HG02623 (cell line): ENCODE measurements at regions not wholly inside any gene's neighbourhood (a gene's known extent, or its start where the extent isn't known, plus 50 kb on each side); places are given as distances from the start of the nearest gene placed in this dataset.

Source experiments
- ATAC-seq: cut with Tn5 transposase; IDR thresholded peaks from one replicate; pipeline ENCODE4 v1.9.1; 2021; ENCODE audit warnings: moderate library complexity; ENCODE audit not compliant: unreplicated experiment

GRCh38 chr16:74100395-74101326, 196.0 kb upstream of the PSMD7 start:
- ATAC-seq = no peak

DNA sequence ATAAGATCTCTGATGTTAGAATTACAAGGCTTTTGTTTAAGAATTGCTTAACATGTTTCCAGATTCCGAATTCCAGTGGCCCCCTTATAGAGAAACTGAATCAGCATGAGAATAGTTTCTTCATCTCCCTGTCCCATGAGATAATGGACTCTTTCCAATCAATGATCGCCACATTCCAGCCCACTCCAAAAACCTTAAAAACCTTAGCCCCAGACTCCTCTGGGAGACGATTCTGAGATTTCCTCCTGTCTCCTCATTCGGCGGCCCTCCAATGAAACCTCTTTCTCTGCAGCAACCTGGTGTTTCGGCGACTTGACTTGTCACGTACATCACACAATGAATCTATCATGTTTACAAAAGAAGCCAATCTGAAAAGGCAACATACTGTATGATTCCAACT, 197.1 kb upstream of the PSMD7 start:
- ATAC-seq = no peak

- ATAC-seq = no peak
Measured at GRCh38 chr16:74094962-74095361, 201.7 kb upstream of the PSMD7 start.

GRCh38 chr16:74094514-74094913, 202.1 kb upstream of the PSMD7 start:
- ATAC-seq = no peak

GRCh38 chr16:74092336-74092735, 204.3 kb upstream of the PSMD7 start:
- ATAC-seq = no peak

DNA sequence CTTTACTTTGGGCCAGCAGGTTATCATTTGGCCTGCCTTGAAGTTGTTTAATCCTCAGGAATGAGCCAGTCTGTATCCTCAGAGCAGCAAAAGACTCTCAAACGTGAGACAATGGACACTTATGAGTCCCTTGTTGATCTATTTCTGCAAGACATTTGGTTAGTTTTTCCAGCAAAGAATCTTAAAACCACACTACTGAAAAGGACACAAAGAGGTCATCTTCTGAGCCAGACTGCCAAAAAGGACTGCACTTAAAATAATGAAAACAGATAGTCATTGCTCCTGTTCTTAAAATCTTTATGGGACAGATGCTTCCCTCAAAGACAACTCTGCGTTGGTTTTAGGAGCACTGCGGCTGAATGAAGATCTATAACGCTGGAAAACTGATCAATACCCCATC, 205.7 kb upstream of the PSMD7 start:
- no peak for ATAC-seq

GRCh38 chr16:74083541-74083940, 213.1 kb upstream of the PSMD7 start:
- no peak for ATAC-seq

DNA sequence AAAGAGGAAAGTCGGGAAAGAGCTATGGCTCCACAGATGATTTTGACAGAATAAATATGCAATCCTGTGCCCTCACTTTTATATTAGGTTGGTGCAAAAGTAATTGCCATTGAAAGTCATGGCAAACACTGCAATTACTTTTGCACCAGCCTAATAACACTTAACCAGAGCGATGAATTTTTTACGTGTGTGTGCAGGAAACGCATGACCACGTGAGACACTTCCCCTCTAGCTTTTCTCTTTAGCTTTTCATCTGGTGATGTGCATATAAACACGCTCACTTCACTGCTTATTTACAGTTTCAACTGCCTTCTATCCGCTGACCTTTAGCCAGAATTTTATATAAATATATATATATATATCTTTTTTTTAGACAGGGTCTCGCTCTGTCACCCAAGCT, 216.3 kb upstream of the PSMD7 start:
- no peak for ATAC-seq

- no peak for ATAC-seq
Measured at GRCh38 chr16:74079232-74079586, 217.4 kb upstream of the PSMD7 start.

GRCh38 chr16:74078511-74079231, 217.9 kb upstream of the PSMD7 start:
- ATAC-seq = no peak

- ATAC-seq = no peak
Measured at GRCh38 chr16:74076568-74076967, 220.0 kb upstream of the PSMD7 start.

GRCh38 chr16:74075393-74075792, 221.2 kb upstream of the PSMD7 start:
- ATAC-seq = no peak

GRCh38 chr16:74073456-74073855, 223.2 kb upstream of the PSMD7 start:
- no peak for ATAC-seq

GRCh38 chr16:74071996-74072535, 224.5 kb upstream of the PSMD7 start:
- ATAC-seq = no peak

- ATAC-seq = no peak
Measured at GRCh38 chr16:74070237-74070636, 226.4 kb upstream of the PSMD7 start.

- ATAC-seq = no peak
Measured at GRCh38 chr16:74064120-74064735, 232.4 kb upstream of the PSMD7 start.

DNA sequence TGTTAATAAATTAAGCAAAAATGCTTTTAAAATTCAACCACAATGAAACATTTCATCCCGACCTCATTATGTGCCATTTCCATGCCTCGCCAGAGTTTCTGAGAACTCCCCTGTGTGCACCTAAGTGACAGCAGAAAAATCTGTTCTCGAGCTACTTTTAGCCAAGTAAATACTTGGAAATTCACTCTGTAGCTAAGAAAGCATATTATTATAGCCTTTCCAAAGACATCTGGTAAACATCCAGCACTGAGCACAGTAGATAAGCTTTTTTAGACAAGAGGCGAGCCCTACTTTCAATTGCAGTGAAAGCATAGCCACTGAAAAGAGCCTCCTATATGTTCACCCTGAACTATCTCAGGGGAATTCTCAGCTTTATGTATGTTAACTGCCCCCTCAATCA, 242.8 kb upstream of the PSMD7 start:
- ATAC-seq = no peak

DNA sequence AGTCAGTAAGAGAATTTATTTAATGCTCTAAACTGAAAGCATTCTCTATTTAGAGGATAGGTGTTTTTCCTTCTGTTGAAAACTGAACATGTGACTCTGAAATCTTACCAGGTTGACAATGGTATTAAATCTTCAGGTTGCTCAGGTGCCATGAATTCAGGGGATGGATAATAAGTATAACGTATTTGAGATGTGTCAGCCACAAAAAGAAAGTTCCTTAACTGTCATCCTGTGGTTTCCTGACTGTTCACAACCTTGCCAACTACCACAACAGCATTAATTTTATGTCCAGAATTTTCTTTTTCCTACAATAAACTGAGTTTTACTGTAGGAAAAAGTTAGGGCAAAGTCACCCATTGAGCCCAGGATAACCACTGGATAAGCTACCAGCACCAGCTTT, 243.3 kb upstream of the PSMD7 start:
- no peak for ATAC-seq

- no peak for ATAC-seq
Measured at GRCh38 chr16:74052016-74052415, 244.6 kb upstream of the PSMD7 start.

DNA sequence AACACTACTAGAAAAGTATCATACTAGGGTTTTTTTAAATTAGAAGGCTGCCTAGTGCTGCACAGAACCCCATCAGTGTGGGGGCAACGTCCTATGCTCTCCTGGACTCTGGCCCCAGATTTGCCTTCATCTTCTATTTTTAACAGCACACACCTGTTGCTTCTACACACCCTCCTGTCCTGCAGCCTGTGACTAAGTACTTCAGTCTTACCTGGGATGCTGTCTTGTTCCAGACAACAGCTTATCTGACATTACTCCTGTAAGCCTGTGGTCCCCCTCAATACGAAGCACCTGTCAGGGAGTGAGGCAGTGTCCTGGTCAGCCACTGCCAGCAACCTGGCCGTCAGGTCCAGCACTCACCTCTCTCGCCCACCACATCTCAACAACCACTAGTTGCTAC, 247.6 kb upstream of the PSMD7 start:
- ATAC-seq = no peak

GRCh38 chr16:74046524-74046923, 250.1 kb upstream of the PSMD7 start:
- ATAC-seq = no peak

DNA sequence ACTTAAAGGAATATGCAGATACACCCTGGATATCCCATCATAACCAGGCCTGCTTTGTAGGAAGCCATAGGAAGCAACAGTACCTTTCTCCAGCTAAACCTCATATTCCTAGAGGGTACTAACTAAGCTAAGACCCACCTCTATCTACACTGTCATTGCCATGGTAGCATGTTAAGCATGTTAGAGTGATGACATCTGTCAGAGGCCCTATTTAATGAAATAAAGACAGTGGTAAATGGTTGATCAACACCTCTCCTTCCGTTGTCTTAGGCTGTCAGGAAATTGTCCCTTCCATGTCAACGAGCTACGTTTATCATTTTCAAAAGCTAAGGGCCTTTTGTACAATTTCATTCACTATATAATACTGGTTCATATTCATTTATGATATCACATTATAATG, 251.1 kb upstream of the PSMD7 start:
- ATAC-seq = no peak
